ENCODE measurements at regions not wholly inside any gene's neighbourhood (a gene's known extent, or its start where the extent isn't known, plus 50 kb on each side); places are given as distances from the start of the nearest gene placed in this dataset.

DNA sequence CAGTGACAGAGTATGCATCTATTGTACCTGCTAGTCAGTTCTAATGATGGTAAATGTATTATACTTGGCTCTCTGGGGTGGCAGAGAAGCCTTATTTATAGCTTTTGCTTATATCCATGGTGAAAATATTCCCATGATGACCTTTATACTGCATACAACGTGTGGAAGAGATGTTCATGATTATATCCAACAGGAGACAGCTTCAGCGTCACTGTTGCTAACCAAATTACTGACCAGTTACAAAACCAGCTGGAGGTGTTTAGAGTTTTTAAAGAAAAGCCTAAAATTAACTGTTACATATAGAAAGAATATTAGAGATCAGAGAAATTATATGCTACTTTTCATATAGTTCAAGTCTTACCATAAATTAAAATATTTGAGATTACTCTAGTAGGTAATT is 280.8 kb downstream of the ETV1 start:
- TF ChIP-seq, protein P1, sequence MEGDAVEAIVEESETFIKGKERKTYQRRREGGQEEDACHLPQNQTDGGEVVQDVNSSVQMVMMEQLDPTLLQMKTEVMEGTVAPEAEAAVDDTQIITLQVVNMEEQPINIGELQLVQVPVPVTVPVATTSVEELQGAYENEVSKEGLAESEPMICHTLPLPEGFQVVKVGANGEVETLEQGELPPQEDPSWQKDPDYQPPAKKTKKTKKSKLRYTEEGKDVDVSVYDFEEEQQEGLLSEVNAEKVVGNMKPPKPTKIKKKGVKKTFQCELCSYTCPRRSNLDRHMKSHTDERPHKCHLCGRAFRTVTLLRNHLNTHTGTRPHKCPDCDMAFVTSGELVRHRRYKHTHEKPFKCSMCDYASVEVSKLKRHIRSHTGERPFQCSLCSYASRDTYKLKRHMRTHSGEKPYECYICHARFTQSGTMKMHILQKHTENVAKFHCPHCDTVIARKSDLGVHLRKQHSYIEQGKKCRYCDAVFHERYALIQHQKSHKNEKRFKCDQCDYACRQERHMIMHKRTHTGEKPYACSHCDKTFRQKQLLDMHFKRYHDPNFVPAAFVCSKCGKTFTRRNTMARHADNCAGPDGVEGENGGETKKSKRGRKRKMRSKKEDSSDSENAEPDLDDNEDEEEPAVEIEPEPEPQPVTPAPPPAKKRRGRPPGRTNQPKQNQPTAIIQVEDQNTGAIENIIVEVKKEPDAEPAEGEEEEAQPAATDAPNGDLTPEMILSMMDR (conservative IDR thresholded peaks at IDR 0.05 in 1 of 2, IDR thresholded peaks at IDR 0.05 in 1 of 2; ENCODE audit: extremely low read depth in 1 of 2, insufficient read depth in 1 of 2, low read depth in 1 of 2, low read length in 2 of 2) = no peak
- no peak for TF ChIP-seq EZH2 (IDR thresholded peaks at IDR 0.05; ENCODE audit: borderline replicate concordance, low read length)
